SU-DHL-6 (cell line): ENCODE measurements at regions not wholly inside any gene's neighbourhood (a gene's known extent, or its start where the extent isn't known, plus 50 kb on each side); places are given as distances from the start of the nearest gene placed in this dataset.

ENCODE experiments used
- H2AFZ ChIP-seq: fragments of 200-600 bp; sonication (generic); 2 replicates; pipeline ENCODE4 v1.6.1; 2014; ENCODE audit warnings: low read depth, mild to moderate bottlenecking, moderate library complexity, mixed read lengths, antibody characterized with exemption, low read length; ENCODE audit not compliant: severe bottlenecking
- H3F3A ChIP-seq: fragments of 200-600 bp; shearing (Covaris generic); 2 replicates; pipeline ENCODE4 v1.6.0; 2016; ENCODE audit warnings: antibody characterized with exemption, mild to moderate bottlenecking; ENCODE audit not compliant: insufficient read depth
- H3K27ac ChIP-seq: fragments of 200-600 bp; sonication (generic); 2 replicates; pipeline ENCODE4 v1.5.1; 2016; ENCODE audit warnings: low read depth, mild to moderate bottlenecking, low read length, moderate library complexity, mixed read lengths
- H3K27me3 ChIP-seq: fragments of 200-600 bp; sonication (generic), shearing (Covaris generic); 2 replicates; pipeline ENCODE4 v1.6.0; 2014; ENCODE audit warnings: mild to moderate bottlenecking, low read length
- H3K36me3 ChIP-seq: fragments of 200-600 bp; sonication (generic); 2 replicates; pipeline ENCODE4 v1.6.1; 2014; ENCODE audit warnings: mild to moderate bottlenecking, low read length, mixed read lengths
- H3K4me2 ChIP-seq: fragments of 300-600, 200-600 bp; shearing (Covaris generic), sonication (generic); 2 replicates; pipeline ENCODE4 v1.6.0; 2014; ENCODE audit warnings: low read length, low read depth, mild to moderate bottlenecking; ENCODE audit not compliant: poor library complexity, severe bottlenecking
- H3K4me3 ChIP-seq: fragments of 200-600 bp; sonication (generic); 2 replicates; pipeline ENCODE4 v1.5.1; 2014; ENCODE audit warnings: antibody characterized with exemption, low read length, mild to moderate bottlenecking, mixed read lengths; ENCODE audit not compliant: insufficient read depth, poor library complexity, severe bottlenecking
- H3K79me2 ChIP-seq: fragments of 200-600 bp; sonication (generic); 2 replicates; pipeline ENCODE4 v1.6.1; 2014; ENCODE audit warnings: mild to moderate bottlenecking, low read length, moderate library complexity; ENCODE audit not compliant: insufficient read depth
- H3K9ac ChIP-seq: fragments of 200-600 bp; sonication (generic); 2 replicates; pipeline ENCODE4 v1.7.0; 2014; ENCODE audit warnings: mild to moderate bottlenecking, low read length
- H3K9me2 ChIP-seq: fragments of 200-600 bp; sonication (generic); replicated peaks from 2 replicates; pipeline ENCODE4 v1.6.1; 2014; ENCODE audit warnings: low read length; ENCODE audit not compliant: insufficient read depth
- H3K9me3 ChIP-seq: fragments of 200-600 bp; sonication (generic); 2 replicates; pipeline ENCODE4 v1.6.1; 2014; ENCODE audit warnings: low read length, mixed read lengths; ENCODE audit not compliant: insufficient read depth
- H4K20me1 ChIP-seq: fragments of 200-600 bp; sonication (generic); 2 replicates; pipeline ENCODE4 v1.6.1; 2014; ENCODE audit warnings: low read depth, mild to moderate bottlenecking, antibody characterized with exemption, low read length, moderate library complexity, mixed read lengths
- EZH2phosphoT487 ChIP-seq: fragments of 200-600 bp; sonication (generic), shearing (Covaris generic); conservative IDR thresholded peaks from 2 replicates; pipeline ENCODE4 v1.6.1; 2018; ENCODE audit warnings: mild to moderate bottlenecking, antibody characterized with exemption, low read length, moderate library complexity, mixed read lengths
- TF ChIP-seq, protein P1 (sequence below): fragments of 200-600 bp; sonication (generic); IDR thresholded peaks from one replicate; pipeline ENCODE4 v1.5.1; 2017; ENCODE audit warnings: antibody characterized with exemption, mild to moderate bottlenecking, low read length, moderate library complexity; ENCODE audit not compliant: insufficient read depth, poor library complexity, severe bottlenecking

DNA sequence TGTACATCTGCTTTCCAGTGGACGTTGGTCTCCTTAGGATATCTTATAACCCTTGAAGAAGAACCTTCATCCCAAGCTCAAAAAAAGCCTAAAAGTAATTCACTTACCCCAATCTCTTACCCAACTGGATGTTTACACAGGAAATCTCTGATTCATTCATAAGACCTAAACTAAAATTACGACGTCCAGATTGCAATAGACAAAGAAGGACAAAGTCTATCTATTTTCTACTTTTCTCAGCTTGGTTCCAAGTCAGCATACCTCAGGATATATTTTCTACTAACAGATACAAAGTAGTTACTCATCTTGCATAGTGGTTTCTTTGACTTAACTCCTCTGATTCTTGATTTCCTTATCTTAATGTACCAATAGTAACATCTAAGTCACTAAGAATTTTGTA lies 669.9 kb downstream of the OTOL1 start:
- no peak overlapping the region for H3K27ac ChIP-seq
- no peak overlapping the region for H3K9ac ChIP-seq
- no peaks in the 10 kb centered on the region for H3K9me3 ChIP-seq
- no peaks in the 10 kb centered on the region for H4K20me1 ChIP-seq
- H3K4me2 ChIP-seq = no peak overlapping the region
- H3K9me2 ChIP-seq = no peaks in the 10 kb centered on the region
- no peak for TF ChIP-seq EZH2phosphoT487
- TF ChIP-seq, protein P1, sequence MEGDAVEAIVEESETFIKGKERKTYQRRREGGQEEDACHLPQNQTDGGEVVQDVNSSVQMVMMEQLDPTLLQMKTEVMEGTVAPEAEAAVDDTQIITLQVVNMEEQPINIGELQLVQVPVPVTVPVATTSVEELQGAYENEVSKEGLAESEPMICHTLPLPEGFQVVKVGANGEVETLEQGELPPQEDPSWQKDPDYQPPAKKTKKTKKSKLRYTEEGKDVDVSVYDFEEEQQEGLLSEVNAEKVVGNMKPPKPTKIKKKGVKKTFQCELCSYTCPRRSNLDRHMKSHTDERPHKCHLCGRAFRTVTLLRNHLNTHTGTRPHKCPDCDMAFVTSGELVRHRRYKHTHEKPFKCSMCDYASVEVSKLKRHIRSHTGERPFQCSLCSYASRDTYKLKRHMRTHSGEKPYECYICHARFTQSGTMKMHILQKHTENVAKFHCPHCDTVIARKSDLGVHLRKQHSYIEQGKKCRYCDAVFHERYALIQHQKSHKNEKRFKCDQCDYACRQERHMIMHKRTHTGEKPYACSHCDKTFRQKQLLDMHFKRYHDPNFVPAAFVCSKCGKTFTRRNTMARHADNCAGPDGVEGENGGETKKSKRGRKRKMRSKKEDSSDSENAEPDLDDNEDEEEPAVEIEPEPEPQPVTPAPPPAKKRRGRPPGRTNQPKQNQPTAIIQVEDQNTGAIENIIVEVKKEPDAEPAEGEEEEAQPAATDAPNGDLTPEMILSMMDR = no peak
- H3F3A ChIP-seq = no peaks in the 10 kb centered on the region
- no peaks in the 10 kb centered on the region for H3K36me3 ChIP-seq
- no peaks in the 10 kb centered on the region for H3K27me3 ChIP-seq
- H2AFZ ChIP-seq = no peak overlapping the region
- no peaks in the 10 kb centered on the region for H3K79me2 ChIP-seq
- no peak overlapping the region for H3K4me3 ChIP-seq

DNA sequence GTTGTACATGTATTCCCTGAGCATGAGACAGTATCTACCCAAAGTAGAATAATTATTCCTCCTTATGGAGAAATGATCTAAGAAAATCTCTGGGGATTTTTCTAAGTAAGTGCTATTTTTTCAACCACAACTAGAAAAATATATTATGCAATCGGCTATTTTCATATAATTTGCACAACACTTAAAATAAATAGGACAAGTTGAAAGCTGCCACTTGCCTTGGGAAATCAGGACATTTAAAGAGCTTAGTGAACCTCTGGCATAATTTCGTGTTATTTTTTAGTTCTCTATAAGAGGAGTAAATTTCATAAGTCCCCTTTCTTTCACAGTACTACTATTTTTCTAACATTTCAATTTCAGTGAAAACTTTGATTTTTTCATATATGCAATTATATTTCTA lies 672.1 kb downstream of the OTOL1 start:
- H3K27me3 ChIP-seq = no peaks in the 10 kb centered on the region
- H4K20me1 ChIP-seq = no peaks in the 10 kb centered on the region
- H3K9me2 ChIP-seq = no peaks in the 10 kb centered on the region
- peaks cover 4% of the 10 kb centered on the region; the same call in 1 of the 2 replicates for H3K36me3 ChIP-seq
- H3K27ac ChIP-seq = no peak overlapping the region
- H2AFZ ChIP-seq = peak overlapping the region; percentile 54
- no peak overlapping the region for H3K4me3 ChIP-seq
- H3K79me2 ChIP-seq = no peaks in the 10 kb centered on the region
- H3K9me3 ChIP-seq = no peaks in the 10 kb centered on the region
- no peaks in the 10 kb centered on the region for H3F3A ChIP-seq
- H3K4me2 ChIP-seq = no peak overlapping the region
- H3K9ac ChIP-seq = no peak overlapping the region
- no peak for TF ChIP-seq EZH2phosphoT487
- TF ChIP-seq, protein P1 = no peak

DNA sequence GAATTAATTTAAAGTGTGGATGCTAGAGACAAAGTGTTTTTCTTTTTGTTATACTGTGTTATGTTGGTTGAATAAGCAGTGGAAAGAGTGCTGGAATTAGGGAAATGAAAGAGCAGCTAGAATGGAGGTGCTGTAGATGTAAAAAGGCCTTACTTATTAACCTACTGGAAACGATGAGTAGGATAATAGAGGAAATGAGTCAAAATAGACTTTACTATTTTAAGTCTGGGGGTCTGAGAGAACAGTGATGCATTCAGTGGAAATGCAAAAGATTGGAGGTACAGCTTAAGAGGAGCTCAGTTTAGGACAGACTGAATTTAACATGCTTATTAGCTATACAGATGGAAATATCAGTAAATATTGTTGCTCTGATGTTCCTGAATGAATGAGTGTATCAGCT lies 674.0 kb downstream of the OTOL1 start:
- Histone ChIP-seq H2AFZ (no peak overlapping the region), H3K9ac (no peak overlapping the region), H3K9me3 (no peaks in the 10 kb centered on the region), H4K20me1 (no peaks in the 10 kb centered on the region), H3K27ac (no peak overlapping the region), H3K36me3 (peaks cover 4% of the 10 kb centered on the region; the same call in 1 of the 2 replicates), H3K9me2 (no peaks in the 10 kb centered on the region), H3K4me3 (no peak overlapping the region), H3K79me2 (no peaks in the 10 kb centered on the region), H3K4me2 (no peak overlapping the region), H3F3A (no peaks in the 10 kb centered on the region), H3K27me3 (no peaks in the 10 kb centered on the region)
- TF ChIP-seq EZH2phosphoT487 = no peak
- TF ChIP-seq, protein P1 = no peak
